GM21717 (cell line): ENCODE measurements at regions not wholly inside any gene's neighbourhood (a gene's known extent, or its start where the extent isn't known, plus 50 kb on each side); places are given as distances from the start of the nearest gene placed in this dataset.

Experiments
- ATAC-seq: cut with Tn5 transposase; IDR thresholded peaks from one replicate; pipeline ENCODE4 v1.9.1; 2021; ENCODE audit warnings: mild to moderate bottlenecking, moderate library complexity; ENCODE audit not compliant: unreplicated experiment

GRCh38 chr12:43120150-43120549 is 431.9 kb downstream of the ADAMTS20 start:
- ATAC-seq, result no peak

- no peak for ATAC-seq
Measured at GRCh38 chr12:43118881-43119280, 433.1 kb downstream of the ADAMTS20 start.

- ATAC-seq, result no peak
Measured at GRCh38 chr12:43118234-43118633, 433.8 kb downstream of the ADAMTS20 start.

DNA sequence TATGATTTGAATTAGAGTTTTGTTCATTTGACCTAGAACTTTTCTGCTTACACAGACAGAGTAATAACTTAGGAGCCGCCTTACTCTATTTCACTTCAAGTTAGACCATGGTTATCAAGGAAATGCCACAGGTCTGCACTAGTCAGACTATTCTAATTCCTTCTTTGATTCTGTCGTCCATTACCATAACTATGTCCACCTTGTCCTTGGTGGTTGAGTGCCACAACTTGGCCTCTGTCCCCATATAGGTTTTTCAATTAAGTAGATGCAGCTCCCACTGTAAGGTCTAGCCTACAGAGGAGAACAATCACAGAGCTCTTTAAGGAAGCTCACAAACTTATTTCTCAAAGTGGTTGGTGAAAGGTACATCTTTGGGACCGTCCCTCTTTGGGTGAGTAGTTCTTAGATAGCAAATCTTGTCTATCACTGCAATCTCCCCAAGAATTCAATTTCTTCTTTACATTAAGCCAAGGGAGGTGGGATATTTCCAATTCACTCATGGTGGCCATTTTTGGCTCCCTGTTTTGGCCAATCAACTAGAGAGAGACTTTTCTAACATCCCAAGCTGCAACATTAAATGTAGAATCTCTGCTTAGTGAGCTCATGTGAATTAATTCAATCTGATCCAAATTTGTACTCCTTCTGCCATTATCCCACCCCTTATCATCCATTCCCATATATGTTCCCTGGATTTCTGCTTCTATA is 434.6 kb downstream of the ADAMTS20 start:
- ATAC-seq, result no peak

- no peak for ATAC-seq
Measured at GRCh38 chr12:43115441-43116160, 436.4 kb downstream of the ADAMTS20 start.

GRCh38 chr12:43114316-43114715 is 437.7 kb downstream of the ADAMTS20 start:
- ATAC-seq, result no peak

DNA sequence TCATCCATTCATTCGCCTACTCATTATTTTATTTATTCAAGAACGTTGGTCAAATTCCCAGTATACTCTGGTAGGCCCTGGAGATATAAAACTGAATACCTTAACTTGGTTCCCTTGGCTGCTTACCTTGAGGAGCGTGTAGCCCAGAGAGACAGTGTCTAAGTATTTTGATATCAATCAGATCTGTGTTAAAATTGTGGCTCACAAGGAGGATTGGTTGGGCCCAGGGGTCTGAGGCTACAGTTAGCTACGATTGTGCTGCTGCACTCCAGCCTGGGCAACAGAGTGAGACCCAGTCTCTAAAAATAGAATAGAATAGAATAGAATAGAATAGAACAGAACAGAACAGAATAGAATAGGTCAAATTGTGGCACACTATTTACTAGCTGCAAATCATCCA is 438.4 kb downstream of the ADAMTS20 start:
- ATAC-seq, result no peak

GRCh38 chr12:43113135-43113534 is 438.9 kb downstream of the ADAMTS20 start:
- ATAC-seq, result no peak

DNA sequence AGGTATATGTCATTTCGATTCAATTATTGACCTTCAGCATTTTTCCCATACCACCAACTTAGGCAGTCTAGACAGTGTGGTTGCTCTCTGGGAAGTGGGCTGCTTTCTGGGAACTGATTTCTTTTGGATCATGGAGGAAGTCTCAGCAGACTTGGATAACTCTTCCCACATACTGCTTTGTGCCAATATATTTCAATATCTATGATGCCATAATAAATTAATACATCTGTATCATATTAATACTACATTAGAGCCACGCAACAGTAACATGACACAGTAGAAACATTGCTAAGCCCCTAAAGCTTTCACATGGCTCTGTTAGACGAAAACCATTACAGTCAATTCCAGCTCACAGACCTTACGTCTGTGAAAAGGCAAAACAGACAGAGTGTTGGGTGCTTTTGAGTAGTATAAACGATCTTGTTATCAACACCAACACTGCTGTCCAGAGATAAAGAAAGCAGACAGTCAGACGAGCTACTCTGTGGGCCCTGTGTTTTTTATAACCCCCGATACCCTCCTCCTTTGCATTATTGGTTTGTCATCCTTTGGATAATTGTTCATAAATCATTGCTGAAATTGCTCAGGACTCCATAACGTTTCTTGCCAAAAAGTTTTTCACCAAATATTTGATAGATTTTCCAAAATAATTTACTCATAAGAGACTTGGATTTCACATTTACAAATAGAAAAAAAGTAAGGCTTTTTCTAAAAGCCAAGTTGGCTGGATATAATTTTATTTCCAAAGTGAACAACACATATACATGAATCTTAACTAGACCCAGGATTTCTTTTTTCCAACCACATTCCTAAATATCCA is 439.7 kb downstream of the ADAMTS20 start:
- no peak for ATAC-seq

DNA sequence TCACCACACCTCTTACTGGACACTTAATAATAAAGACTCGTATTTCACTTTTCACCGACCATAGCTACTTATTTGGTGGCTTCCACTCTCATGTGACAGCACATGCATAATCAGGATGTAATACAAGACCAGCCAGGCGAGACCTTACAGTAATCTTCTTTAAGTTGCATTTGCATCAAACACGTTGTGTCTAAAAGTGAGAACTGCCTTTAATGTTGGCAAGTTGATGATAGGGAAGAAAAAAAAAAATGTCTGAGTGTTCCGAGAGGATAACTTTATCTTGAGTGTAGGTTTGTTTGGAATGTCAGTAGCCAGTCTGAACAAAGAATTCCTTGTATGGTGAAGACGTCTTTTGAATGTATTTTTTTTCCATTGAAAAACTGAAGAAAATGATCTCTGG is 440.4 kb downstream of the ADAMTS20 start:
- ATAC-seq, result no peak

GRCh38 chr12:43109631-43110345 is 442.2 kb downstream of the ADAMTS20 start:
- ATAC-seq, result no peak

GRCh38 chr12:43108656-43109055 is 443.3 kb downstream of the ADAMTS20 start:
- no peak for ATAC-seq

GRCh38 chr12:43107026-43107775 is 444.8 kb downstream of the ADAMTS20 start:
- no peak for ATAC-seq

DNA sequence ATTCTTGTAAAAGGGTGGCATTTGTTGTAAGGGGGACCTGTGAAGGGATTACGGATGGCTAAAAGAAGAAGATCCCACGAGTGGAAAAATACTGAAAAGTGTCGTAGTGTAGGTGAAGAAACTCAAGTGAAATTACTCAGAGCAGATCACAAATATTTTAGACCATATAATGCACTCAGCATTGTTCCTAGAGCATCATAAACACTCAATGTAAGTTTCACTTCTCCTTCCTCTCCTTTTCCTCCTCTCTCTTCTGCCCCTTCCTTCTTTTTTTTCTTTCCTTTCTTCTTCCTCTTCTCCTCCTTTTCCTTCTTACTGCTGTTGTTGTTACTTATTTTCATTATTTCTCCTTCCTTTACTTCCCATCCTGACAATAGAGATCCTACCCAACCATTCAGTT is 445.6 kb downstream of the ADAMTS20 start:
- no peak for ATAC-seq

GRCh38 chr12:43105426-43105981 is 446.5 kb downstream of the ADAMTS20 start:
- ATAC-seq, result no peak

DNA sequence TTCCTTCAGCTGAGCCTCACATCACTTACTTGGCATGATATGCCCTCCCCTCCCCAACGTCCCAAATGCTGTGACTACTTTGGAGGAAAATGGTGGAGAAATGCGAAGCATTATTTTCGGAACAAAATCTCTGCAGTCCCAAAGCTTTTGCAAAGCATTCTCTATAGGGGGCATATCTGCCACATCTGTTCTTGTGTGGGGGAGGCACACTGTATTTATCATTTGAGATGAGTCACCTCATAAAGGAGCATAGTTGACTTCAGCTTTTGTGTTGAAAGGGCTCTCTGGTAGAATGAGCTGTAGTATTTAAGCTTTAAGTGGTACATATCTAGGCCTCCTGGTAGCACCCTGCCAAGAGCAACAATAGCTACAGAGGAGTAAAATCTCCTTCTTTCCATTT is 447.5 kb downstream of the ADAMTS20 start:
- no peak for ATAC-seq

GRCh38 chr12:43103866-43104265 is 448.1 kb downstream of the ADAMTS20 start:
- ATAC-seq, result no peak

- ATAC-seq, result no peak
Measured at GRCh38 chr12:43102546-43103264, 449.3 kb downstream of the ADAMTS20 start.

GRCh38 chr12:43100231-43100630 is 451.8 kb downstream of the ADAMTS20 start:
- no peak for ATAC-seq
